Esophagus (tissue), 2 donors: ENCODE measurements at regions not wholly inside any gene's neighbourhood (a gene's known extent, or its start where the extent isn't known, plus 50 kb on each side); places are given as distances from the start of the nearest gene placed in this dataset.

Source experiments
- H3K27ac ChIP-seq, 2 donors: one replicate each; pipeline ENCODE4 v1.5.1; 2013; ENCODE audit warnings: low read depth in 2 of 2, mild to moderate bottlenecking in 2 of 2, inconsistent platforms in 1 of 2, low read length in 1 of 2, moderate library complexity in 1 of 2
- H3K27me3 ChIP-seq, 2 donors: one replicate each; pipeline ENCODE4 v1.6.1; 2013; ENCODE audit warnings: low read length in 2 of 2, control low read depth in 1 of 2, mild to moderate bottlenecking in 1 of 2; ENCODE audit not compliant: insufficient read depth in 2 of 2, control insufficient read depth in 1 of 2
- H3K36me3 ChIP-seq, 2 donors: one replicate each; pipeline ENCODE4 v1.6.1; 2013; ENCODE audit warnings: low read length in 1 of 2; ENCODE audit not compliant: control insufficient read depth in 2 of 2, insufficient read depth in 2 of 2
- H3K4me1 ChIP-seq, 2 donors: one replicate each; pipeline ENCODE4 v1.6.1; 2013; ENCODE audit warnings: low read length in 1 of 2; ENCODE audit not compliant: control insufficient read depth in 2 of 2, insufficient read depth in 2 of 2
- H3K4me3 ChIP-seq, 2 donors: one replicate each; pipeline ENCODE4 v1.5.1; 2013; ENCODE audit warnings: low read length in 2 of 2, mild to moderate bottlenecking in 2 of 2, low read depth in 1 of 2, moderate library complexity in 1 of 2
- H3K9me3 ChIP-seq, 2 donors: one replicate each; pipeline ENCODE4 v1.6.1; 2013; ENCODE audit warnings: mild to moderate bottlenecking in 2 of 2, low read depth in 1 of 2, low read length in 1 of 2, moderate library complexity in 1 of 2; ENCODE audit not compliant: control insufficient read depth in 2 of 2, insufficient read depth in 1 of 2
- WGBS, 2 donors: extraction: QIAGEN DNeasy Blood & Tissue Kit; methylation state at CpG; one replicate each; pipeline ENCODE4 v1.1.7; 2013; 5-methylcytosine and 5-hydroxymethylcytosine counted together
- donor health status: healthy with polysubstance abuse.
- donor health status: Bipolar disorder and iron deficiency.

- 78 to 88% methylated on average over 3 of the region's 3 CpGs for WGBS, 2 donors
- H3K4me1 ChIP-seq: no peaks in the 10 kb centered on the region
- no peaks in the 10 kb centered on the region for H3K27me3 ChIP-seq
- no peak overlapping the region for H3K4me3 ChIP-seq
- H3K9me3 ChIP-seq: no peaks in the 10 kb centered on the region
- no peak overlapping the region for H3K27ac ChIP-seq
- H3K36me3 ChIP-seq: no peaks in the 10 kb centered on the region
These were observed 458.8 kb upstream of the SEMA6D start for GRCh38 chr15:47258521-47258920.

- Histone ChIP-seq H3K4me3 (no peak overlapping the region), H3K4me1 (no peaks in the 10 kb centered on the region), H3K9me3 (no peaks in the 10 kb centered on the region), H3K27ac (no peak overlapping the region), H3K27me3 (no peaks in the 10 kb centered on the region), H3K36me3 (no peaks in the 10 kb centered on the region)
- 56 to 63% methylated on average over 4 of the region's 4 CpGs for WGBS, 2 donors
These were observed 451.6 kb upstream of the SEMA6D start for GRCh38 chr15:47265686-47266085.

DNA sequence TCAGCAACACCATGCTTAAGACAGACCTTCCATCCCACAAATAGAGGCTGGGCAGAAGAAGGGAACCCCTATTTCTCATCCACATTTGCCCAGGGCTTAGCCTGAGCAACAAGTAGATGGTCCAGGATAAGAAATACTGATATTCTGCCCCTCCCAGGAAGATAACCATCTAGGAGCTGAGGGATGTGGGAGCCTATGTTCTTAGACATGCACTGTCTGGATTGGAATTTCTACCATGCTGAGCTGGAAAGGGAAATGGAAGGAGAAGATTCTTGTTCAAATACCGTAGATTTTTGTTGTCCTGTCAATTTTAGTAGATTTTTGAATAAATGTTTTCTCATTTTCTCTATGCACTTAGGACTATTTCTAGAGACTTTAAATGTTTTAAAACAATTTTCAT, 450.7 kb upstream of the SEMA6D start:
- 96% methylated on average over 1 of the region's 1 CpG for WGBS, 2 donors
- Histone ChIP-seq H3K27me3 (no peaks in the 10 kb centered on the region), H3K9me3 (no peaks in the 10 kb centered on the region), H3K4me3 (no peak overlapping the region), H3K36me3 (no peaks in the 10 kb centered on the region), H3K4me1 (no peaks in the 10 kb centered on the region), H3K27ac (no peak overlapping the region)

GRCh38 chr15:47273864-47274263, 443.4 kb upstream of the SEMA6D start:
- 77 to 84% methylated on average over 3 of the region's 3 CpGs for WGBS, 2 donors
- H3K27ac ChIP-seq: no peak overlapping the region
- no peaks in the 10 kb centered on the region for H3K4me1 ChIP-seq
- H3K27me3 ChIP-seq: no peaks in the 10 kb centered on the region
- no peak overlapping the region for H3K4me3 ChIP-seq
- H3K36me3 ChIP-seq: no peaks in the 10 kb centered on the region
- H3K9me3 ChIP-seq: no peaks in the 10 kb centered on the region

DNA sequence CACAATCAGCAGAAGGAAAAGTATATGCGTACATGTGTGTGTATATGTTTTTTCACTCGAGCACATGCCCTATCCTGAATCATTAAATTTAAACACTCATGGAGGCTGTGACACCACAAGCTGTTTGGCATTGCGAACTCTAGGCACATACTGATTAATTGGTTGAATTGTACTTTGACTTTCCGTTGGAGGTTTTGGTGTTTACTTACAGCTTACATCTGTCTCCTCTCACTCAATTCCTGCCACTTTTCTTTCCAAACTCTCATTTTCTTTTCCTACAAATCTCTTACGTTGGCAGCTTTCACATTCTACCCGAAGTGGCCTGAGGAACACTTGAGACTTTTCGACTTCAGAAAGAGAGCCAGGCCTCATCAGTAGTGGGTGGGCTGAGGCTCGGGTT, 434.1 kb upstream of the SEMA6D start:
- WGBS, 2 donors: 41 to 42% methylated on average over 8 of the region's 8 CpGs
- no peaks in the 10 kb centered on the region for H3K4me1 ChIP-seq
- H3K27me3 ChIP-seq: no peaks in the 10 kb centered on the region
- no peaks in the 10 kb centered on the region for H3K36me3 ChIP-seq
- no peak overlapping the region for H3K4me3 ChIP-seq
- no peaks in the 10 kb centered on the region for H3K9me3 ChIP-seq
- H3K27ac ChIP-seq: no peak overlapping the region

DNA sequence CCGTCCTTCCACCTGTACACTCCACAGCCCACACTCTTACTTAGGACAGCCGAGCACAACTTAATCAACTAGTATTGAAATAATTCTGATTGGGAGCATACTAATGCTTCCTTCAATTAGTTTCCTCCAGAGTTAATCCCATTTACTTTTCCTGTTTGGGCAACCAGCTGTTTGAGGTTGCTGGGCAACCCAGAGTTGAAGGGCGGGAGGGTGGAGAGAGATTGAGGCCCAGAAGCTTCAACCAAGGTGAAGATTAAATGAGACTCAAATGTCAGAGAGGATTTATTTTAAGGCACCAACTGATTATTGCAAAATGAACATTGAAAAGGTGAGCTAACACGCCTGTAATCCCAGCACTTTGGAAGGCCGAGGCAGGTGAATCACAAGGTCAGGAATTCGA, 428.5 kb upstream of the SEMA6D start:
- WGBS, 2 donors: 76 to 82% methylated on average over 6 of the region's 6 CpGs
- H3K9me3 ChIP-seq: no peaks in the 10 kb centered on the region

GRCh38 chr15:47289656-47290055, 427.6 kb upstream of the SEMA6D start:
- 90 to 96% methylated on average over 2 of the region's 2 CpGs for WGBS, 2 donors
- no peaks in the 10 kb centered on the region for H3K27me3 ChIP-seq
- no peak overlapping the region for H3K4me3 ChIP-seq
- H3K27ac ChIP-seq: no peak overlapping the region
- no peaks in the 10 kb centered on the region for H3K9me3 ChIP-seq
- no peaks in the 10 kb centered on the region for H3K4me1 ChIP-seq
- H3K36me3 ChIP-seq: no peaks in the 10 kb centered on the region

More for the DNA sequence above, 428.5 kb upstream of the SEMA6D start:
- Histone ChIP-seq H3K27me3 (no peaks in the 10 kb centered on the region), H3K27ac (no peak overlapping the region), H3K4me3 (no peak overlapping the region), H3K36me3 (no peaks in the 10 kb centered on the region), H3K4me1 (no peaks in the 10 kb centered on the region)

GRCh38 chr15:47291767-47292166, 425.5 kb upstream of the SEMA6D start:
- WGBS, 2 donors: 69 to 81% methylated on average over 2 of the region's 2 CpGs
- Histone ChIP-seq H3K27ac (no peak overlapping the region), H3K27me3 (no peaks in the 10 kb centered on the region), H3K36me3 (no peaks in the 10 kb centered on the region), H3K4me1 (no peaks in the 10 kb centered on the region), H3K4me3 (no peak overlapping the region), H3K9me3 (no peaks in the 10 kb centered on the region)

DNA sequence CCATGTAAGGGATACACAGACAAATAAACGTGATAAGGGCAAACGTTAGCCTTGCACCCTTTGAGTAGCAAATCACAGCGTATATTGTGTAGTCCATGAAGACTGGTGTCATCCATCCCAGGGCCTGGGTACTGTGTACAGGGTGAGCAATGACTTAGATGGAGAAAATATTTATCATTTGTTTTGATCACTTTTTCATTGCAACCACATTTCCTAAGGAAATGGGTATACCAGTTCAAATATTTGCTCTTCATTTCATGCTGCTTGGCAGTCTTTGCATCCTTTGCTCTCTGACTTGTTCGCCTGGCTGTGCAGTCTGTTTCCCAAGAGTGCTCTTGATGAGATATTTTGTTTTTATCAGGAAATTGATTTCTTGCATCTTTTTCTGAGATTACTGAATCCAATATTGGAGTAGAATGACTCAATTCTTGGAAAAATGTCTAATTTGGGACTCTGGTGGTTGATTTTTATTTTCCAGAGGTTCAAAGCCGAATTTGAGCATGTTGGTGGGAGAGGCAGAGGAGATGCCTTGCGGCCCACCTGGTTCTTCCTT, 424.6 kb upstream of the SEMA6D start:
- Histone ChIP-seq H3K27ac (no peak overlapping the region), H3K9me3 (no peaks in the 10 kb centered on the region), H3K4me1 (no peaks in the 10 kb centered on the region), H3K36me3 (no peaks in the 10 kb centered on the region), H3K4me3 (no peak overlapping the region), H3K27me3 (no peaks in the 10 kb centered on the region)
- 71 to 73% methylated on average over 6 of the region's 6 CpGs for WGBS, 2 donors

DNA sequence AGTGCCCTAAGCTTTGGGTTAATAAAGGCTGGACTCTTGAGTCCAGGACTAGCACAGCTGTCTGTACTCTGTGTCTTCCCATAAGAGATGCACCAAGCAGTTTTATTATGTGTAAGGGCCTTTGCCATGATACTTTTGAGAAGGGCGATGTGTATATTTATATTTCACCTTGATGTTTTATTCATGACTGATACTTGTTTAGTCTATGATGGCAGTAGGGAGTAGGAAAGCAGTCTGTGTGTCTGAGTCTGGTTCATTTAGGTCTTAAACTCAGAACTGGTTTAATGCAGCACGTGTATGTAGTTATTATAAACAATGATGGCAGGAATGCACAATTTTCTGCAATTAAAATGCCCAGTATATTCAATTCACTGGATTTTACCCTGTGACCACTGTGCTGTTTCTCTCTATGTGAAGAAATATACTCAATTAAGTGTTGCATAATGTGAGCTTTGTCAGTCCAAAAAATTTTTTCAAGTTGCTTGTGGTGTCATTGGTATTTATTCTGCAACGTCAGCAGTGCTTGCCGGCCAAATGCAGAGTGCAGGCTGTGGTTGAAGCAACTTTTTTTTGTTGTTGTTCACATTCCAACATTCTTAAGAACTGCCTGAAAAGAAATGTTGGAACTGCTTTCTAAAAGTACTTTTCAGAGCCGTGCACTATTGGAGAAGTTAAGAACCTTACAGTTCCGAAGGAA, 423.7 kb upstream of the SEMA6D start:
- H3K4me1 ChIP-seq: no peaks in the 10 kb centered on the region
- no peaks in the 10 kb centered on the region for H3K27me3 ChIP-seq
- no peaks in the 10 kb centered on the region for H3K36me3 ChIP-seq
- no peak overlapping the region for H3K27ac ChIP-seq
- no peak overlapping the region for H3K4me3 ChIP-seq
- H3K9me3 ChIP-seq: no peaks in the 10 kb centered on the region
- 30 to 36% methylated on average over 6 of the region's 6 CpGs for WGBS, 2 donors
